Astrocyte (in vitro differentiated cells and primary cell): ENCODE measurements at regions not wholly inside any gene's neighbourhood (a gene's known extent, or its start where the extent isn't known, plus 50 kb on each side); places are given as distances from the start of the nearest gene placed in this dataset.

Experiments
- DNase-seq: peaks from one replicate; pipeline ENCODE4 v3.0.0-alpha.2; 2010; ENCODE audit warnings: low read depth
- FAIRE-seq: peaks from 2 replicates; lab custom pipeline; 2011; peaks lifted over from hg19 to GRCh38; lab: Jason Lieb, UNC
- H2AFZ ChIP-seq: 2 replicates; pipeline ENCODE4 v1.6.0; 2012; ENCODE audit warnings: low read depth, low read length, inconsistent platforms
- H3K27ac ChIP-seq: 2 replicates; pipeline ENCODE4 v1.5.1; 2011; ENCODE audit warnings: low read depth, low read length, inconsistent platforms
- H3K27me3 ChIP-seq: 2 replicates; pipeline ENCODE4 v1.6.0; 2011; ENCODE audit warnings: low read length, inconsistent platforms; ENCODE audit not compliant: insufficient read depth
- H3K36me3 ChIP-seq: 2 replicates; pipeline ENCODE4 v1.5.1; 2011; ENCODE audit warnings: low read length, inconsistent platforms; ENCODE audit not compliant: insufficient read depth
- H3K4me1 ChIP-seq: 2 replicates; pipeline ENCODE4 v1.5.1; 2011; ENCODE audit warnings: low read length, inconsistent platforms; ENCODE audit not compliant: insufficient read depth
- H3K4me2 ChIP-seq: 2 replicates; pipeline ENCODE4 v1.6.0; 2012; ENCODE audit warnings: low read length, inconsistent platforms
- H3K4me3 ChIP-seq: 2 replicates; pipeline ENCODE4 v1.5.1; 2011; ENCODE audit warnings: low read depth, mild to moderate bottlenecking, low read length, inconsistent platforms; ENCODE audit not compliant: insufficient read depth
- H3K79me2 ChIP-seq: 2 replicates; pipeline ENCODE4 v1.6.0; 2012; ENCODE audit warnings: mild to moderate bottlenecking, low read length, inconsistent platforms; ENCODE audit not compliant: insufficient read depth
- H3K9ac ChIP-seq: 2 replicates; pipeline ENCODE4 v1.6.0; 2012; ENCODE audit warnings: mild to moderate bottlenecking, low read length, inconsistent platforms
- H3K9me3 ChIP-seq: 2 replicates; pipeline ENCODE4 v1.5.1; 2012; ENCODE audit warnings: low read depth, mild to moderate bottlenecking, low read length, inconsistent platforms; ENCODE audit not compliant: insufficient read depth
- H4K20me1 ChIP-seq: 2 replicates; pipeline ENCODE4 v1.6.0; 2012; ENCODE audit warnings: low read length, inconsistent platforms; ENCODE audit not compliant: insufficient read depth
- H3K27ac Mint-ChIP-seq: one replicate; pipeline ENCODE4 v1.8.0; 2021; ENCODE audit warnings: mild to moderate bottlenecking, mixed read lengths; ENCODE audit not compliant: unreplicated experiment
- H3K27me3 Mint-ChIP-seq: one replicate; pipeline ENCODE4 v1.8.0; 2021; ENCODE audit warnings: low read depth, mixed read lengths; ENCODE audit not compliant: unreplicated experiment
- H3K36me3 Mint-ChIP-seq: one replicate; pipeline ENCODE4 v1.8.0; 2021; ENCODE audit warnings: low read depth, mixed read lengths; ENCODE audit not compliant: unreplicated experiment
- H3K4me1 Mint-ChIP-seq: one replicate; pipeline ENCODE4 v1.8.0; 2021; ENCODE audit warnings: low read depth, mixed read lengths; ENCODE audit not compliant: unreplicated experiment
- H3K4me3 Mint-ChIP-seq: one replicate; pipeline ENCODE4 v1.8.0; 2021; ENCODE audit warnings: mild to moderate bottlenecking, moderate library complexity, mixed read lengths; ENCODE audit not compliant: unreplicated experiment
- H3K9me3 Mint-ChIP-seq: one replicate; pipeline ENCODE4 v1.8.0; 2021; ENCODE audit warnings: mild to moderate bottlenecking, mixed read lengths; ENCODE audit not compliant: unreplicated experiment
- EZH2 ChIP-seq: IDR thresholded peaks from 2 replicates; pipeline ENCODE4 v1.6.1; 2012; ENCODE audit warnings: mild to moderate bottlenecking, low read length, inconsistent platforms; ENCODE audit not compliant: insufficient read depth
- TF ChIP-seq, protein P1 (sequence below): IDR thresholded peaks from 2 replicates; pipeline ENCODE4 v1.5.1; 2011; ENCODE audit warnings: low read depth, mild to moderate bottlenecking, inconsistent platforms, low read length, moderate library complexity; ENCODE audit not compliant: insufficient read depth

DNA sequence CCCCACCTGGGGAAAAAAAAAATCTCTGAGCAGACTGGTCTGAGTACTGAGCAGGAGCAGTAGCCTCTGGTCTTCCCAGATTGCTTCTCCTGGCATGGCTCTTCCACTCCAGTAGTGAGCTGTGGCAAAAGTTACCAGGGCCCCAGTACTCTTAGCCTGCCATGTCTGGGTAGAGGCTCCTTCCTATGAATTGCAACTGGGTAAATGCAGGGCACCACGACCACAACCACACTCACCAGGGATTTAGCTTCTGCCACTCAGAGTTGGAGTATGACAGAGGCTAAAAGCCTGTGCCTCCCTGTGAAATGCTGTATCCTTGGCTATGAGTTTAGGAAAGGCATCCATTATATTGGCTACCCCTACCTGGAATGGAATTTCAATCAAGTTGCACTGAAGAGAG lies 67.9 kb upstream of the CCDC54 start:
- no peak overlapping the region for H3K4me3 ChIP-seq
- FAIRE-seq (no peak), DNase-seq (no peak)
- peaks cover 2% of the 10 kb centered on the region for H3K9me3 Mint-ChIP-seq
- TF ChIP-seq, protein P1, sequence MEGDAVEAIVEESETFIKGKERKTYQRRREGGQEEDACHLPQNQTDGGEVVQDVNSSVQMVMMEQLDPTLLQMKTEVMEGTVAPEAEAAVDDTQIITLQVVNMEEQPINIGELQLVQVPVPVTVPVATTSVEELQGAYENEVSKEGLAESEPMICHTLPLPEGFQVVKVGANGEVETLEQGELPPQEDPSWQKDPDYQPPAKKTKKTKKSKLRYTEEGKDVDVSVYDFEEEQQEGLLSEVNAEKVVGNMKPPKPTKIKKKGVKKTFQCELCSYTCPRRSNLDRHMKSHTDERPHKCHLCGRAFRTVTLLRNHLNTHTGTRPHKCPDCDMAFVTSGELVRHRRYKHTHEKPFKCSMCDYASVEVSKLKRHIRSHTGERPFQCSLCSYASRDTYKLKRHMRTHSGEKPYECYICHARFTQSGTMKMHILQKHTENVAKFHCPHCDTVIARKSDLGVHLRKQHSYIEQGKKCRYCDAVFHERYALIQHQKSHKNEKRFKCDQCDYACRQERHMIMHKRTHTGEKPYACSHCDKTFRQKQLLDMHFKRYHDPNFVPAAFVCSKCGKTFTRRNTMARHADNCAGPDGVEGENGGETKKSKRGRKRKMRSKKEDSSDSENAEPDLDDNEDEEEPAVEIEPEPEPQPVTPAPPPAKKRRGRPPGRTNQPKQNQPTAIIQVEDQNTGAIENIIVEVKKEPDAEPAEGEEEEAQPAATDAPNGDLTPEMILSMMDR: no peak
- no peak for TF ChIP-seq EZH2
- H3K36me3 ChIP-seq: no peaks in the 10 kb centered on the region
- H3K4me2 ChIP-seq: no peak overlapping the region
- no peaks in the 10 kb centered on the region for H3K4me1 Mint-ChIP-seq
- peaks cover 3% of the 10 kb centered on the region for H3K36me3 Mint-ChIP-seq
- H3K4me3 Mint-ChIP-seq: no peak overlapping the region
- no peaks in the 10 kb centered on the region for H3K9me3 ChIP-seq
- no peaks in the 10 kb centered on the region for H3K4me1 ChIP-seq
- no peaks in the 10 kb centered on the region for H4K20me1 ChIP-seq
- no peak overlapping the region for H2AFZ ChIP-seq
- H3K27ac Mint-ChIP-seq: no peak overlapping the region
- H3K27me3 ChIP-seq: no peaks in the 10 kb centered on the region
- no peaks in the 10 kb centered on the region for H3K27me3 Mint-ChIP-seq
- no peaks in the 10 kb centered on the region for H3K79me2 ChIP-seq
- H3K27ac ChIP-seq: no peak overlapping the region
- no peak overlapping the region for H3K9ac ChIP-seq

DNA sequence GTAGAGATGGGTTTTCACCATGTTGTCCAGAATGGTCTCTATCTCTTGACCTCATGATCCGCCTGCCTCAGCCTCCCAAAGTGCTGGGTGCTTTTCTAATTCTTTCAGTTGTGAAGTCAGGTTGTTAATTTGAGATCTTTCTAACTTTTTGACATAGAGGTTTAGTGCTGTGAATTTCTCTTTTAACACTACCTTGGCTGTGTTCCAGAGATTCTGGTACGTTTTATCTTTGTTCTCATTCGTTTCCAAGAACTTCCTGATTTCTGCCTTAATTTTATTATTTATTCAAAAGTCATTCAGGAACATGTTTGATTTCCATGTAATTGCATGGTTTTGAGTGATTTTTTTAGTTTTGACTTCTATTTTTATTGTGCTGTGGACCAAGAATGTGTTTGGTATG lies 63.5 kb upstream of the CCDC54 start:
- DNase-seq (no peak), FAIRE-seq (no peak)
- Histone ChIP-seq H3K36me3 (no peaks in the 10 kb centered on the region), H4K20me1 (no peaks in the 10 kb centered on the region), H3K27me3 (no peaks in the 10 kb centered on the region), H3K79me2 (no peaks in the 10 kb centered on the region), H3K27ac (no peak overlapping the region), H3K9ac (no peak overlapping the region), H3K4me1 (no peaks in the 10 kb centered on the region), H3K4me2 (no peak overlapping the region), H3K4me3 (no peak overlapping the region), H3K9me3 (no peaks in the 10 kb centered on the region), H2AFZ (no peak overlapping the region)
- H3K27me3 Mint-ChIP-seq: peaks cover 1% of the 10 kb centered on the region
- H3K36me3 Mint-ChIP-seq: peaks cover 4% of the 10 kb centered on the region
- H3K27ac Mint-ChIP-seq: no peak overlapping the region
- H3K9me3 Mint-ChIP-seq: peaks cover 2% of the 10 kb centered on the region
- no peak overlapping the region for H3K4me3 Mint-ChIP-seq
- TF ChIP-seq, protein P1: no peak
- TF ChIP-seq EZH2: no peak
- H3K4me1 Mint-ChIP-seq: peaks cover 12% of the 10 kb centered on the region

DNA sequence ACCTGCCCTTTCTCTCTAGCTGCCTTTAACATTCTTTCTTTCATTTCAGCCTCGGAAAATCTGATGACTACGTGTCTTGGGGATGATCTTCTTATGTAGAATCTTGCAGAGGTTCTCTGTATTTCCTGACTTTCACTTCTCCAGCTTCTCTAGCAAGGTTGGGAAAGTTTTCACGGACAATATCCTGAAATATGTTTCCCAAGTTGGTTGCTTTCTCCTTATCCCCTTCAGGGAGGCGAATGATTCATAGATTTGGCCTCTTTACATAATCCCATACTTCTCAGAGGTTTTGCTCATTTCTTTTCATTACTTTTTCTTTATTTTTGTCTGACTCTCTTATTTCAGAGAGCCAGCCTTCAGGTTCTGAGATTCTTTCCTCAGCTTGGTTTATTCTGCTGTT lies 62.1 kb upstream of the CCDC54 start:
- H2AFZ ChIP-seq: no peak overlapping the region
- TF ChIP-seq, protein P1: no peak
- H3K27me3 ChIP-seq: no peaks in the 10 kb centered on the region
- H3K27ac Mint-ChIP-seq: peak overlapping the region; percentile 6
- peak; percentile 18 for DNase-seq
- no peak overlapping the region for H3K4me3 Mint-ChIP-seq
- H4K20me1 ChIP-seq: no peaks in the 10 kb centered on the region
- no peaks in the 10 kb centered on the region for H3K79me2 ChIP-seq
- no peaks in the 10 kb centered on the region for H3K4me1 ChIP-seq
- H3K4me1 Mint-ChIP-seq: peaks cover 12% of the 10 kb centered on the region
- H3K9ac ChIP-seq: no peak overlapping the region
- H3K27me3 Mint-ChIP-seq: peaks cover 1% of the 10 kb centered on the region
- H3K36me3 ChIP-seq: no peaks in the 10 kb centered on the region
- H3K4me2 ChIP-seq: no peak overlapping the region
- no peak for FAIRE-seq
- H3K9me3 ChIP-seq: no peaks in the 10 kb centered on the region
- H3K4me3 ChIP-seq: no peak overlapping the region
- no peak overlapping the region for H3K27ac ChIP-seq
- H3K36me3 Mint-ChIP-seq: peaks cover 4% of the 10 kb centered on the region
- H3K9me3 Mint-ChIP-seq: peaks cover 2% of the 10 kb centered on the region
